ENCODE measurements at regions not wholly inside any gene's neighbourhood (a gene's known extent, or its start where the extent isn't known, plus 50 kb on each side); places are given as distances from the start of the nearest gene placed in this dataset.

- H3K4me1 ChIP-seq (ENCODE audit: insufficient read depth, low read length), result peaks cover 68% of the 10 kb centered on the region
- H3K9me2 ChIP-seq (replicated peaks; ENCODE audit: low read length), result no peaks in the 10 kb centered on the region
- H3K27me3 ChIP-seq (ENCODE audit: low read length), result no peaks in the 10 kb centered on the region
- H4K20me1 ChIP-seq (ENCODE audit: low read length), result no peaks in the 10 kb centered on the region
- BruUV-seq (replicated peaks), result no TSS peak
- H3K9me3 ChIP-seq (ENCODE audit: low read length), result no peaks in the 10 kb centered on the region
- H3K4me2 ChIP-seq (ENCODE audit: low read length), result peak overlapping the region; percentile 54; the same call in 1 of the 2 replicates
- peak overlapping the region; percentile 100 for H3K27ac ChIP-seq (ENCODE audit: low read length)
- intact Hi-C loops (cut with micrococcal nuclease), result loop anchor here (2.0 to 10.0 kb wide), 2 partner anchors 93 to 249 kb away; no protein-coding TSS in a partner anchor
- peaks cover 21% of the 10 kb centered on the region for H3F3A ChIP-seq (ENCODE audit: low read length, unreplicated experiment)
- no peaks in the 10 kb centered on the region for H3K79me2 ChIP-seq (ENCODE audit: low read length)
- no peak overlapping the region for H3K4me3 ChIP-seq (ENCODE audit: low read length)
- peak overlapping the region; percentile 99 for H3K9ac ChIP-seq (ENCODE audit: low read length)
- H2AFZ ChIP-seq (ENCODE audit: low read length), result no peak overlapping the region
- ATAC-seq, result peak; percentile 78
- CTCF ChIA-PET, result interaction anchor here (1.2 to 1.4 kb wide), 2 partner anchors 22 to 93 kb away, joined by 4 to 5 read pairs; no protein-coding TSS in a partner anchor
- TF ChIP-seq EZH2 (IDR thresholded peaks at IDR 0.05; ENCODE audit: low read length, unreplicated experiment), result no peak
- TF ChIP-seq CTCF (conservative IDR thresholded peaks at IDR 0.05; ENCODE audit: low read depth, low read length), result no peak
- TF ChIP-seq EZH2phosphoT487 (IDR thresholded peaks at IDR 0.05; ENCODE audit: borderline replicate concordance, low read length), result no peak
- POLR2A ChIA-PET (ENCODE audit: unreplicated experiment), result interaction anchor here (0.6 to 1.0 kb wide), 3 partner anchors 10 to 229 kb away, joined by 5 to 9 read pairs (median 5); no protein-coding TSS in a partner anchor
- H3K36me3 ChIP-seq (ENCODE audit: low read depth, low read length), result no peaks in the 10 kb centered on the region
- peak; percentile 81 for DNase-seq
These were observed 125.1 kb upstream of the FST start for GRCh38 chr5:53355316-53355715.

DNA sequence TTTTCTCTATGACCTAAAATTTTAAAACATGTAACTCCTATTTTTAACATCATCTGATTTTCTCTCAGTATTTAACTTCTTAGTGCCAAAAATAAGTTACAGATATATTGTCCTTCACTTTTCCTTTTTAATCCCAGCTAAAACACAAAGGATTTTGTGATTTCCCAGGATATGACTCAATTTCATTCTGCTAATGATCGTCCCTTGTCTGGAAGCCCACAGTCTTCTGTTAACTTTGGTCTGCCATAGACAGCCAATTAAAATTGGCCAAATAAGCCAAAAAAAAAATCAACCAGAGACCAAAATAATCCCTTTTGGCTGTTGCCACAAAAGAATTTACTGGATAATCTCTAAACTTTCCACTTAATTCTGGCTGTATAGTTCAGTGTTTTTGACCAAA, 124.5 kb upstream of the FST start:
- DNase-seq (peak; percentile 47), ATAC-seq (no peak)
- Histone ChIP-seq H3K9me3 (ENCODE audit: low read length) (no peaks in the 10 kb centered on the region), H3K4me1 (ENCODE audit: insufficient read depth, low read length) (peaks cover 66% of the 10 kb centered on the region), H3F3A (ENCODE audit: low read length, unreplicated experiment) (peaks cover 24% of the 10 kb centered on the region), H3K4me3 (ENCODE audit: low read length) (no peak overlapping the region), H3K27ac (ENCODE audit: low read length) (peak overlapping the region; percentile 100), H4K20me1 (ENCODE audit: low read length) (no peaks in the 10 kb centered on the region), H3K4me2 (ENCODE audit: low read length) (peak overlapping the region; percentile 54), H3K36me3 (ENCODE audit: low read depth, low read length) (no peaks in the 10 kb centered on the region), H3K79me2 (ENCODE audit: low read length) (no peaks in the 10 kb centered on the region), H3K9ac (ENCODE audit: low read length) (peak overlapping the region; percentile 99), H2AFZ (ENCODE audit: low read length) (no peak overlapping the region), H3K27me3 (ENCODE audit: low read length) (no peaks in the 10 kb centered on the region), H3K9me2 (replicated peaks; ENCODE audit: low read length) (no peaks in the 10 kb centered on the region)
- intact Hi-C loops (cut with micrococcal nuclease), result loop anchor here (2.0 to 10.0 kb wide), 2 partner anchors 93 to 249 kb away; no protein-coding TSS in a partner anchor
- ChIA-PET CTCF (interaction anchor here (1.2 to 1.4 kb wide), 2 partner anchors 22 to 93 kb away, joined by 4 to 5 read pairs; no protein-coding TSS in a partner anchor), POLR2A (ENCODE audit: unreplicated experiment) (interaction anchor here (0.6 to 1.0 kb wide), 3 partner anchors 10 to 229 kb away, joined by 5 to 9 read pairs (median 5); no protein-coding TSS in a partner anchor)
- TF ChIP-seq CTCF (conservative IDR thresholded peaks at IDR 0.05; ENCODE audit: low read depth, low read length), result no peak
- TSS peak; percentile 87 for BruUV-seq (replicated peaks)

- H3K9me2 ChIP-seq (replicated peaks; ENCODE audit: low read length), result no peaks in the 10 kb centered on the region
- no peaks in the 10 kb centered on the region for H3K9me3 ChIP-seq (ENCODE audit: low read length)
- peak overlapping the region; percentile 100 for H3K27ac ChIP-seq (ENCODE audit: low read length)
- no peaks in the 10 kb centered on the region for H3K79me2 ChIP-seq (ENCODE audit: low read length)
- H3K36me3 ChIP-seq (ENCODE audit: low read depth, low read length), result no peaks in the 10 kb centered on the region
- ATAC-seq (no peak), DNase-seq (no peak)
- H3F3A ChIP-seq (ENCODE audit: low read length, unreplicated experiment), result peaks cover 29% of the 10 kb centered on the region
- ChIA-PET CTCF (no interaction called here), POLR2A (ENCODE audit: unreplicated experiment) (no interaction called here)
- no peak overlapping the region for H3K4me2 ChIP-seq (ENCODE audit: low read length)
- no TSS peak for BruUV-seq (replicated peaks)
- intact Hi-C loops (cut with micrococcal nuclease), result loop anchor here (10.0 kb wide), 1 partner anchor 247 kb away; no protein-coding TSS in a partner anchor
- no peaks in the 10 kb centered on the region for H3K27me3 ChIP-seq (ENCODE audit: low read length)
- TF ChIP-seq CTCF (conservative IDR thresholded peaks at IDR 0.05; ENCODE audit: low read depth, low read length) (no peak), EZH2 (IDR thresholded peaks at IDR 0.05; ENCODE audit: low read length, unreplicated experiment) (no peak), EZH2phosphoT487 (IDR thresholded peaks at IDR 0.05; ENCODE audit: borderline replicate concordance, low read length) (no peak)
- H2AFZ ChIP-seq (ENCODE audit: low read length), result no peak overlapping the region
- no peak overlapping the region for H3K4me3 ChIP-seq (ENCODE audit: low read length)
- H4K20me1 ChIP-seq (ENCODE audit: low read length), result no peaks in the 10 kb centered on the region
- peaks cover 72% of the 10 kb centered on the region for H3K4me1 ChIP-seq (ENCODE audit: insufficient read depth, low read length)
- peak overlapping the region; percentile 99; the same call in 1 of the 2 replicates for H3K9ac ChIP-seq (ENCODE audit: low read length)
These were observed 123.0 kb upstream of the FST start for GRCh38 chr5:53357439-53357838.

Data from PC-3 (cell line).